Ovary (tissue), 7 donors: ENCODE measurements at regions not wholly inside any gene's neighbourhood (a gene's known extent, or its start where the extent isn't known, plus 50 kb on each side); places are given as distances from the start of the nearest gene placed in this dataset.

Experiments
- DNase-seq, 5 donors: peaks; one replicate each; pipeline ENCODE4 v3.0.0-alpha.2; 2019 to 2020
- H3K27ac ChIP-seq, 2 donors: fragments of 200-600 bp; one replicate each; pipeline versions ENCODE4 v1.5.1 to v1.8.0; 2019 to 2022
- H3K27me3 ChIP-seq: fragments of 200-600 bp; one replicate; pipeline ENCODE4 v1.8.0; 2022
- H3K36me3 ChIP-seq: fragments of 200-600 bp; sonication (generic); one replicate; pipeline ENCODE4 v1.5.1; 2019
- H3K4me1 ChIP-seq: one replicate; pipeline ENCODE4 v1.8.1; 2013; ENCODE audit warnings: mild to moderate bottlenecking, moderate library complexity; ENCODE audit not compliant: insufficient read depth
- H3K4me3 ChIP-seq: fragments of 200-600 bp; sonication (generic); one replicate; pipeline ENCODE4 v1.5.1; 2017
- H3K9me3 ChIP-seq, 2 donors: fragments of 200-600 bp in 1 of 2; sonication (generic) in 1 of 2; one replicate each; pipeline versions ENCODE4 v1.5.1 to v1.8.1; 2013 to 2019; ENCODE audit warnings: mild to moderate bottlenecking in 1 of 2, moderate library complexity in 1 of 2
- EP300 ChIP-seq: sonication (generic); formaldehyde crosslinking; IDR thresholded peaks from one replicate; pipeline ENCODE4 v1.6.1; 2017; ENCODE audit warnings: antibody characterized with exemption
- POLR2A ChIP-seq: fragments of 450-650 bp; IDR thresholded peaks from one replicate; pipeline ENCODE4 v1.6.1; 2017; ENCODE audit warnings: antibody characterized with exemption, mild to moderate bottlenecking, moderate library complexity
- WGBS, 3 donors: extraction: QIAGEN DNeasy Blood & Tissue Kit in 1 of 3; methylation state at CpG; one replicate each; pipeline versions ENCODE4 v1.1.5 to v1.1.7; 2013 to 2017; 5-methylcytosine and 5-hydroxymethylcytosine counted together
- intact Hi-C, 4 donors: fragments of 100-400 bp; cut with DNase I; formaldehyde crosslinking; loops; one replicate each; pipeline versions ENCODE4 v1.11.0 to v1.15.1; 2022 to 2023
- TF ChIP-seq, protein P1 (sequence below), 3 donors: fragments of 450-650 bp in 2 of 3; fragments of 200-600 bp in 1 of 3; IDR thresholded peaks; one replicate each; pipeline versions ENCODE4 v1.5.1 to v1.8.0; 2016 to 2022; ENCODE audit warnings: antibody characterized with exemption in 3 of 3, mild to moderate bottlenecking in 1 of 3
- donor health status: DM: no; HTN: no; CAD: no; lungs with moderate emphysema.
- donor health status: DM: no; HTN: no; CAD: no.
- donor health status: Bipolar disorder and iron deficiency.
- donor health status: DM: no; HTN: no; CAD: no.
- donor health status: DM: yes; HTN: yes; CAD: no.

GRCh38 chr16:47885489-47885888 is 270.3 kb downstream of the ABCC12 start:
- intact Hi-C loops: no loop called here
- whole genome bisulfite sequencing, 3 donors: 80 to 95% (median 92%) methylated on average over 1 of the region's 1 CpG
- DNase-seq: no peak

DNA sequence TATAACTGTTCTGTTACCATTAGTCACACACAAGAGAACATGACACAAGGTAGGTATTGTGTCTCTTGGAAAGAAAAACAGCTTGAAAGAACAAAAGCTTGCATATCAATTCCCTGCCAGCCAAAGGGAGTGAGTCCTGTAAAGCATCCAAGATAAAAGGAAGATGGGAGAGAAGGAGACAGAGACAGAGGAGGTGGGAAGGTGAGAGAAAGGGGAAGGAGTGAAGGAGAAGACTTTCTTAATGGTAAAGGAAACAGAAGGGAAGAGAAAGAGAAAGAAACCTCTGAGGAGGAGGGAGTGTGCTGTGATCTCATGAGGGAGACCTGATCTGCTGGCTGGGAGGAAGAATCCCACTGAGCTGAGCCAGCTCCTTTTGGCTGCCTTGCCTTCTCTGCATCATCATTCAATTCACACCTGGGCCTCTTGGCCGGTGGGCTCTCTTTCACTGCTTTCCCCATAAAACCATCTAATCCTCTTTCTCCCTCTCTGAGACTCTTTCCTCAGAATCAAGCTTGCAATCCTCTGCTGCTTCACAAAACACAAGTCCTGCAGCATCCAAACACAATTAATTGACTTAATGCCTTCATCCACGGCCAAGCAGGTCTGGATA is 271.6 kb downstream of the ABCC12 start:
- DNase-seq: no peak
- H3K36me3 ChIP-seq: no peaks in the 10 kb centered on the region
- intact Hi-C loops: no loop called here
- H3K27me3 ChIP-seq: no peaks in the 10 kb centered on the region
- H3K4me1 ChIP-seq: no peaks in the 10 kb centered on the region
- TF ChIP-seq EP300 (no peak), POLR2A (no peak)
- TF ChIP-seq, protein P1, sequence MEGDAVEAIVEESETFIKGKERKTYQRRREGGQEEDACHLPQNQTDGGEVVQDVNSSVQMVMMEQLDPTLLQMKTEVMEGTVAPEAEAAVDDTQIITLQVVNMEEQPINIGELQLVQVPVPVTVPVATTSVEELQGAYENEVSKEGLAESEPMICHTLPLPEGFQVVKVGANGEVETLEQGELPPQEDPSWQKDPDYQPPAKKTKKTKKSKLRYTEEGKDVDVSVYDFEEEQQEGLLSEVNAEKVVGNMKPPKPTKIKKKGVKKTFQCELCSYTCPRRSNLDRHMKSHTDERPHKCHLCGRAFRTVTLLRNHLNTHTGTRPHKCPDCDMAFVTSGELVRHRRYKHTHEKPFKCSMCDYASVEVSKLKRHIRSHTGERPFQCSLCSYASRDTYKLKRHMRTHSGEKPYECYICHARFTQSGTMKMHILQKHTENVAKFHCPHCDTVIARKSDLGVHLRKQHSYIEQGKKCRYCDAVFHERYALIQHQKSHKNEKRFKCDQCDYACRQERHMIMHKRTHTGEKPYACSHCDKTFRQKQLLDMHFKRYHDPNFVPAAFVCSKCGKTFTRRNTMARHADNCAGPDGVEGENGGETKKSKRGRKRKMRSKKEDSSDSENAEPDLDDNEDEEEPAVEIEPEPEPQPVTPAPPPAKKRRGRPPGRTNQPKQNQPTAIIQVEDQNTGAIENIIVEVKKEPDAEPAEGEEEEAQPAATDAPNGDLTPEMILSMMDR (IDR thresholded peaks at IDR 0.05): no peak
- WGBS, 3 donors: 3 to 5% (median 3%) methylated on average over 2 of the region's 2 CpGs
- no peak overlapping the region for H3K27ac ChIP-seq
- H3K4me3 ChIP-seq: no peak overlapping the region
- H3K9me3 ChIP-seq: no peaks in the 10 kb centered on the region

More at GRCh38 chr16:47885489-47885888, 270.3 kb downstream of the ABCC12 start:
- Histone ChIP-seq H3K27ac (no peak overlapping the region), H3K9me3 (no peaks in the 10 kb centered on the region), H3K4me1 (peaks cover 2% of the 10 kb centered on the region), H3K27me3 (no peaks in the 10 kb centered on the region), H3K36me3 (no peaks in the 10 kb centered on the region), H3K4me3 (no peak overlapping the region)
- TF ChIP-seq POLR2A: no peak
- no peak for TF ChIP-seq EP300
- TF ChIP-seq, protein P1 (IDR thresholded peaks at IDR 0.05): no peak

DNA sequence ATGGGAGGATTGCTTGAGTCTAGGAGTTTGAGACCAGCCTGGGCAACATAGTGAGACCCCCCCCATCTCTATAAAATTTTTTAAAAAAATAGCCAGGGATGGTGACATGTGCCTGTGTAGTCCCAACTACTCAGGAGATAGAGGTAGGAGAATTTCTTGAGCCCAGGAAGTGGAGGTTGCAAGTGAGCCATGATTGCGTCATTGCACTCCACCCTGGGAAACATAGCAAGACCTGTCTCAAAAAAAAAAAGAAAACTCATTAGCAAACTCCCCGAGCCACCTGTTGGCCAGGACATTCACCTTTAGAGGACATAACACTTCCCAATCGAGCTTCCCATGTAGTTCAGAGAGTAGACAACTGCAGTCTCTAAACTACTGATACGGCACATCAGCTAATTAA is 274.2 kb downstream of the ABCC12 start:
- Histone ChIP-seq H3K4me3 (no peak overlapping the region), H3K27ac (no peak overlapping the region), H3K4me1 (no peaks in the 10 kb centered on the region), H3K27me3 (no peaks in the 10 kb centered on the region), H3K9me3 (no peaks in the 10 kb centered on the region), H3K36me3 (no peaks in the 10 kb centered on the region)
- TF ChIP-seq POLR2A (no peak), EP300 (no peak)
- TF ChIP-seq, protein P1 (IDR thresholded peaks at IDR 0.05): no peak
- 79 to 83% (median 79%) methylated on average over 4 of the region's 4 CpGs for WGBS, 3 donors
- no peak for DNase-seq
- intact Hi-C loops: no loop called here

GRCh38 chr16:47880653-47881052 is 275.1 kb downstream of the ABCC12 start:
- no peak for TF ChIP-seq EP300
- TF ChIP-seq POLR2A: no peak
- TF ChIP-seq, protein P1 (IDR thresholded peaks at IDR 0.05): no peak
- H3K27me3 ChIP-seq: no peaks in the 10 kb centered on the region
- WGBS, 3 donors: 91 to 95% (median 93%) methylated on average over 5 of the region's 5 CpGs
- intact Hi-C loops: no loop called here
- H3K9me3 ChIP-seq: no peaks in the 10 kb centered on the region
- H3K27ac ChIP-seq: no peak overlapping the region
- H3K36me3 ChIP-seq: no peaks in the 10 kb centered on the region
- no peaks in the 10 kb centered on the region for H3K4me1 ChIP-seq
- DNase-seq: no peak
- no peak overlapping the region for H3K4me3 ChIP-seq
